ENCODE measurements at regions not wholly inside any gene's neighbourhood (a gene's known extent, or its start where the extent isn't known, plus 50 kb on each side); places are given as distances from the start of the nearest gene placed in this dataset.

DNA sequence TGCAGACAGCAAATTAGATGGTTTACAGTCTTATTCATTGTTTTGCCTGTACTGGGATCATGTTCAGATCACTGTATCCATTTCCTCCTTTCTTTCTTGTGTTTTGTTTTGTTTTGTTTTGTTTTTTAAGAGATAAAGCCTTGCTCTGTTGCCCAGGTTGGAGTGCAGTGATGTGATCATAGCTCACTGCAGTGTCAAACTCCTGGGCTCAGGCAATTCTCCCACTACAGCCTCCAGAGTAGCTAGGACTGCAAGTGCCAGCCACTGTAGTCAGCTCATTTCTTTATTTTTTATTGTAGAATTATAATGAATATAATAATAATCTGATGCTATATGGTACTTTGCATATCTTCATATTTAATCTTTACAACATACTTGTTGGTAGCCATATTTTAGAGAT, 403.7 kb upstream of the B3GALT2 start:
- Mint-ChIP-seq H3K27me3 (ENCODE audit: low read depth, poor library complexity) (peaks cover 5% of the 10 kb centered on the region), H3K27ac (no peak overlapping the region), H3K9me3 (no peaks in the 10 kb centered on the region), H3K36me3 (ENCODE audit: low read depth) (no peaks in the 10 kb centered on the region), H3K4me1 (peaks cover 10% of the 10 kb centered on the region), H3K4me3 (no peak overlapping the region)
- TF ChIP-seq, protein P1, sequence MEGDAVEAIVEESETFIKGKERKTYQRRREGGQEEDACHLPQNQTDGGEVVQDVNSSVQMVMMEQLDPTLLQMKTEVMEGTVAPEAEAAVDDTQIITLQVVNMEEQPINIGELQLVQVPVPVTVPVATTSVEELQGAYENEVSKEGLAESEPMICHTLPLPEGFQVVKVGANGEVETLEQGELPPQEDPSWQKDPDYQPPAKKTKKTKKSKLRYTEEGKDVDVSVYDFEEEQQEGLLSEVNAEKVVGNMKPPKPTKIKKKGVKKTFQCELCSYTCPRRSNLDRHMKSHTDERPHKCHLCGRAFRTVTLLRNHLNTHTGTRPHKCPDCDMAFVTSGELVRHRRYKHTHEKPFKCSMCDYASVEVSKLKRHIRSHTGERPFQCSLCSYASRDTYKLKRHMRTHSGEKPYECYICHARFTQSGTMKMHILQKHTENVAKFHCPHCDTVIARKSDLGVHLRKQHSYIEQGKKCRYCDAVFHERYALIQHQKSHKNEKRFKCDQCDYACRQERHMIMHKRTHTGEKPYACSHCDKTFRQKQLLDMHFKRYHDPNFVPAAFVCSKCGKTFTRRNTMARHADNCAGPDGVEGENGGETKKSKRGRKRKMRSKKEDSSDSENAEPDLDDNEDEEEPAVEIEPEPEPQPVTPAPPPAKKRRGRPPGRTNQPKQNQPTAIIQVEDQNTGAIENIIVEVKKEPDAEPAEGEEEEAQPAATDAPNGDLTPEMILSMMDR (IDR thresholded peaks at IDR 0.05), result no peak
- no peak for DNase-seq

DNA sequence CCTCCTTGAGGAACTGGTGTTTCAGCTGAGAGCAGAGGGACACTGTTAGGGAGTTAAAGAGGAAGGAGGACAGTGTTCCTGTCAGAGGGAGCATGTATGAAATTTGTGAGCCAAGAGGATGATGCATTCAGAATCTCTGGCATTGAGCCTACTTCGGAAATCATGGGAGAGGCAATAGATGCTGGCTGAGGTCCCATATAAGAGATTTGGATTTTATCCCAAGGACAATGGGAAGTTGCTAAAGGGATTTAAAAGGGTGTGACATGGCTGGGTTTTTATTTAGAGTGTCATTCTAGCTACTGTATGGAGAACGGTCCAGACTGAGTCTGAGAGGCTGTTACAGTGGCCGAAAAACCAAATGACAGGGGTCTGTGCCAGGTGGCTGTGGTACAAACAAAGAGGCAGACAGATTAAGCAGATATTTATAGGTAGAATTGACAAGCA, 403.2 kb upstream of the B3GALT2 start:
- peak overlapping the region; percentile 15 for H3K27ac Mint-ChIP-seq
- TF ChIP-seq, protein P1 (IDR thresholded peaks at IDR 0.05), result no peak
- H3K9me3 Mint-ChIP-seq, result no peaks in the 10 kb centered on the region
- peaks cover 10% of the 10 kb centered on the region for H3K4me1 Mint-ChIP-seq
- no peak overlapping the region for H3K4me3 Mint-ChIP-seq
- no peaks in the 10 kb centered on the region for H3K36me3 Mint-ChIP-seq (ENCODE audit: low read depth)
- DNase-seq, result no peak
- peaks cover 5% of the 10 kb centered on the region for H3K27me3 Mint-ChIP-seq (ENCODE audit: low read depth, poor library complexity)

- TF ChIP-seq, protein P1 (IDR thresholded peaks at IDR 0.05), result no peak
- peaks cover 5% of the 10 kb centered on the region for H3K27me3 Mint-ChIP-seq (ENCODE audit: low read depth, poor library complexity)
- peaks cover 10% of the 10 kb centered on the region for H3K4me1 Mint-ChIP-seq
- no peaks in the 10 kb centered on the region for H3K36me3 Mint-ChIP-seq (ENCODE audit: low read depth)
- no peak overlapping the region for H3K27ac Mint-ChIP-seq
- no peak overlapping the region for H3K4me3 Mint-ChIP-seq
- no peak for DNase-seq
- no peaks in the 10 kb centered on the region for H3K9me3 Mint-ChIP-seq
Observed at GRCh38 chr1:193588311-193589082, 402.1 kb upstream of the B3GALT2 start.

DNA sequence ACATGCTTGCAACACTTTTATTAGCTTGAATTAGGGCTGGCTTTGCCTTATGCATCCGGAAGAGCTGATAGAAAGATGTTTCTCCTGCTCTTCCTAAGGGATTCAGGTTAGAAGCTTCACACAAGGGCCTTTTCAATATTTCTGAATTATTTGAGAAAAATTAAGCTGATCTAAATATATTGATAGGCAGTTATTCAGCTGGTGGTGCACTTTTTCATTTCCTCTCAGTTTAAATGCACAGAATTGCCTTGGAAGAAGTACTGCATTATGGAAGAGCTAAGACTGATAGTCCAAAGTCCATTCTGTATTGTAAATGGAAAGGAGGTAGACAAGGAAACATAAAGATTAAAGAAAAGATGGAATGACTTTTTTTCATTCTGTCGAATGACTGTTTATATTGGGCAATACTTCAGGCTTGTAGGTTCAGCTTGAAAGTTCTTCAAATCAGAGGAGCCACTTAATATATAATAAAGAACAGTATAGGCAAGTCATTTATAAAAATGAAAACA, 398.4 kb upstream of the B3GALT2 start:
- no peak overlapping the region for H3K4me3 Mint-ChIP-seq
- TF ChIP-seq, protein P1 (IDR thresholded peaks at IDR 0.05), result no peak
- H3K4me1 Mint-ChIP-seq, result peaks cover 10% of the 10 kb centered on the region
- H3K36me3 Mint-ChIP-seq (ENCODE audit: low read depth), result no peaks in the 10 kb centered on the region
- H3K27ac Mint-ChIP-seq, result no peak overlapping the region
- DNase-seq, result no peak
- H3K27me3 Mint-ChIP-seq (ENCODE audit: low read depth, poor library complexity), result peaks cover 5% of the 10 kb centered on the region
- H3K9me3 Mint-ChIP-seq, result no peaks in the 10 kb centered on the region

DNA sequence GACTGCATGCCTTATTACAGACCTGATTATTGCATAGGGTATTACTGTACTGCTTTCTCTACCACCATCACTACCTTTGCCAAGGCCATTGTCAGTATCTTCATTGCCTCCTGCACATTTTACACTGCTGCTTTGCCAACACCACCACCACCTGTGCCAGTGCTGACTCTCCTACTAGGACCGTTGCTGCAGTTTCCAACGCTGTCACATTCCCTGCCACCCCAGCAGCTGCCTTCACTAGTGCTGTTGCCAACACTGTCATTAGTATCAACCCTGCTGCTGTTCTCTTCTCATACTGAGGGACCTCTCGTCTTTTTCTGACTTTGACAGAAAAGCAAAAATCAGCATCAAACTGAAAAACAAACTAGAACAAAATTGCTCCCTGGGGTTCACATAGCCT, 394.9 kb upstream of the B3GALT2 start:
- no peaks in the 10 kb centered on the region for H3K36me3 Mint-ChIP-seq (ENCODE audit: low read depth)
- TF ChIP-seq, protein P1 (IDR thresholded peaks at IDR 0.05), result no peak
- no peaks in the 10 kb centered on the region for H3K27me3 Mint-ChIP-seq (ENCODE audit: low read depth, poor library complexity)
- peak overlapping the region; percentile 37 for H3K27ac Mint-ChIP-seq
- no peaks in the 10 kb centered on the region for H3K4me1 Mint-ChIP-seq
- H3K4me3 Mint-ChIP-seq, result no peak overlapping the region
- no peak for DNase-seq
- H3K9me3 Mint-ChIP-seq, result no peaks in the 10 kb centered on the region

DNA sequence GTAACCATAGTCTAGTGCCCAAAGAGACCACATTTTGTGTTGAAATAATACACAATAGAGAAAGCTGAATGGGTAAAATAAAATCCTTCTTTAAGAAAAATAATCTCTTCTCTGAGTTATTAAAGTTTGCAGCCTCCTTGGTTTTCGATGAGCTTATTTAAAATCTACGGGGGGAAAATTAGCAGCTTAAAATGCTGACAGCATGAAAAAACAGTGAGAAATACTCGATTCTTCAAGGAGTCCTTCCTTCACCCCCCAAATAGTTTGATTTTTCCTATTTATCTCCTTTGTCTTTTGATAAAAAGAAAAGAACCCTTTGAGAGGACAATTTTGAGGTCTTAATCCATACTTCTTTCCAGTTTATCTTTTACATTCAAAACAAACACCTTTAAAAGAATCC, 394.0 kb upstream of the B3GALT2 start:
- H3K27me3 Mint-ChIP-seq (ENCODE audit: low read depth, poor library complexity), result no peaks in the 10 kb centered on the region
- no peak overlapping the region for H3K27ac Mint-ChIP-seq
- TF ChIP-seq, protein P1 (IDR thresholded peaks at IDR 0.05), result no peak
- no peak overlapping the region for H3K4me3 Mint-ChIP-seq
- no peaks in the 10 kb centered on the region for H3K36me3 Mint-ChIP-seq (ENCODE audit: low read depth)
- DNase-seq, result no peak
- no peaks in the 10 kb centered on the region for H3K9me3 Mint-ChIP-seq
- no peaks in the 10 kb centered on the region for H3K4me1 Mint-ChIP-seq
